SK-N-SH (cell line): ENCODE measurements at regions not wholly inside any gene's neighbourhood (a gene's known extent, or its start where the extent isn't known, plus 50 kb on each side); places are given as distances from the start of the nearest gene placed in this dataset.

ENCODE experiments used
- CTCF ChIA-PET: fragments of 300-600, 350-600 bp; formaldehyde crosslinking; extraction: SDS; loops from one replicate; lab custom pipeline; 2021; lab: Yijun Ruan, JAX
- POLR2A ChIA-PET: fragments of 350-600 bp; sonication (Branson Sonifier 250); formaldehyde crosslinking; extraction: SDS; loops from one replicate; lab custom pipeline; 2020; ENCODE audit warnings: antibody characterized with exemption, inconsistent platforms; lab: Yijun Ruan, JAX
- DNase-seq: peaks from one replicate; pipeline ENCODE4 v3.0.0; 2012
- H2AFZ ChIP-seq: fragments of 200-600 bp; sonication (generic); 2 replicates; pipeline ENCODE4 v1.8.1; 2016; ENCODE audit warnings: antibody characterized with exemption, mild to moderate bottlenecking, low read depth
- H3F3A ChIP-seq: fragments of 200-600 bp; sonication (generic); replicated peaks from 2 replicates; pipeline ENCODE3; 2016; ENCODE audit warnings: antibody characterized with exemption, mild to moderate bottlenecking; ENCODE audit not compliant: insufficient read depth
- H3K27ac ChIP-seq, 2 experiments: fragments of 200-500 bp in 1 of 2; fragments of 200-600 bp in 1 of 2; sonication (Bioruptor generic) in 1 of 2; sonication (generic), shearing (Covaris generic) in 1 of 2; 2 replicates each; pipeline versions ENCODE4 v1.5.1 to v1.6.1; 2014 to 2016; ENCODE audit warnings: low read depth in 2 of 2, inconsistent platforms in 1 of 2, low read length in 1 of 2, mild to moderate bottlenecking in 1 of 2, mixed read lengths in 1 of 2
- H3K27me3 ChIP-seq: fragments of 200-600 bp; sonication (generic), shearing (Covaris generic); 2 replicates; pipeline ENCODE4 v1.6.1; 2016; ENCODE audit warnings: mixed run types; ENCODE audit not compliant: insufficient read depth
- H3K36me3 ChIP-seq, 2 experiments: fragments of 200-500 bp in 1 of 2; fragments of 200-600 bp in 1 of 2; sonication (Bioruptor generic) in 1 of 2; sonication (generic) in 1 of 2; replicated peaks in 1 of 2; 2 replicates each; pipeline versions ENCODE3 to v1.5.1; 2014 to 2016; ENCODE audit warnings: low read length in 1 of 2, mild to moderate bottlenecking in 1 of 2; ENCODE audit not compliant: insufficient read depth in 2 of 2, control insufficient read depth in 1 of 2
- H3K4me1 ChIP-seq, 2 experiments: fragments of 200-500 bp in 1 of 2; fragments of 200-600 bp in 1 of 2; sonication (Bioruptor generic) in 1 of 2; sonication (generic), shearing (Covaris generic) in 1 of 2; 2 replicates each; pipeline versions ENCODE4 v1.5.1 to v1.6.1; 2014 to 2016; ENCODE audit warnings: low read depth in 1 of 2, low read length in 1 of 2, mixed run types in 1 of 2; ENCODE audit not compliant: insufficient read depth in 2 of 2, control insufficient read depth in 1 of 2
- H3K4me2 ChIP-seq: fragments of 200-600 bp; sonication (generic), shearing (Covaris generic); 2 replicates; pipeline ENCODE4 v1.6.1; 2017; ENCODE audit warnings: mixed run types
- H3K4me3 ChIP-seq, 2 experiments: fragments of 200-500 bp in 1 of 2; fragments of 200-600 bp in 1 of 2; sonication (Bioruptor generic) in 1 of 2; sonication (generic), shearing (Covaris generic) in 1 of 2; 2 replicates each; pipeline versions ENCODE4 v1.5.1 to v1.8.1; 2014 to 2016; ENCODE audit warnings: low read depth in 2 of 2, inconsistent platforms in 1 of 2, low read length in 1 of 2, mild to moderate bottlenecking in 1 of 2, mixed read lengths in 1 of 2, moderate library complexity in 1 of 2
- H3K79me2 ChIP-seq: fragments of 200-600 bp; sonication (generic); 2 replicates; pipeline ENCODE4 v1.8.1; 2017; ENCODE audit warnings: mild to moderate bottlenecking; ENCODE audit not compliant: insufficient read depth
- H3K9ac ChIP-seq: fragments of 200-600 bp; sonication (generic); 2 replicates; pipeline ENCODE4 v1.6.1; 2017; ENCODE audit warnings: mixed run types
- H3K9me2 ChIP-seq: fragments of 200-600 bp; sonication (generic); 2 replicates; pipeline ENCODE4 v1.6.1; 2017; ENCODE audit warnings: mixed run types
- H3K9me3 ChIP-seq: fragments of 200-600 bp; sonication (generic); 2 replicates; pipeline ENCODE4 v1.6.1; 2017; ENCODE audit warnings: mixed run types, mild to moderate bottlenecking, moderate library complexity
- H4K20me1 ChIP-seq: fragments of 200-600 bp; sonication (generic); 2 replicates; pipeline ENCODE4 v1.6.1; 2017; ENCODE audit warnings: mild to moderate bottlenecking, mixed run types; ENCODE audit not compliant: insufficient read depth
- ELF1 ChIP-seq: IDR thresholded peaks from 2 replicates; pipeline ENCODE4 v1.4.0; 2012
- EP300 ChIP-seq, 2 experiments: IDR thresholded peaks; 2 replicates each; pipeline versions ENCODE4 v1.4.0 to v1.6.1; 2012; ENCODE audit warnings: borderline replicate concordance in 1 of 2, low read depth in 1 of 2, low read length in 1 of 2
- FOSL2 ChIP-seq: IDR thresholded peaks from 2 replicates; pipeline ENCODE4 v1.4.0; 2012; ENCODE audit warnings: low read depth, mild to moderate bottlenecking, moderate library complexity, borderline replicate concordance
- IRF3 ChIP-seq: fragments of 150-350 bp; IDR thresholded peaks from 2 replicates; pipeline ENCODE4 v1.6.1; 2016; ENCODE audit warnings: mild to moderate bottlenecking, low read depth, low read length
- JUND ChIP-seq: IDR thresholded peaks from 2 replicates; pipeline ENCODE4 v1.4.0; 2012
- NFIC ChIP-seq: IDR thresholded peaks from 2 replicates; pipeline ENCODE4 v1.4.0; 2012; ENCODE audit warnings: borderline replicate concordance
- NRF1 ChIP-seq: IDR thresholded peaks from 2 replicates; pipeline ENCODE4 v1.6.1; 2012; ENCODE audit warnings: low read depth, mild to moderate bottlenecking, low read length
- PBX3 ChIP-seq: IDR thresholded peaks from 2 replicates; pipeline ENCODE4; 2012
- POLR2AphosphoS5 ChIP-seq: IDR thresholded peaks from 2 replicates; pipeline ENCODE4 v1.6.1; 2012; ENCODE audit warnings: low read depth, low read length
- TCF12 ChIP-seq: IDR thresholded peaks from 2 replicates; pipeline ENCODE4 v1.4.0; 2012
- USF1 ChIP-seq: IDR thresholded peaks from 2 replicates; pipeline ENCODE4 v1.4.0; 2012; ENCODE audit warnings: low read depth, borderline replicate concordance
- USF2 ChIP-seq: fragments of 150-350 bp; IDR thresholded peaks from 2 replicates; pipeline ENCODE4 v1.6.1; 2017; ENCODE audit warnings: antibody characterized with exemption, low read length, low read depth, borderline replicate concordance
- WGBS: methylation state at CpG from one replicate; pipeline ENCODE4 v1.1.6; 2017; ENCODE audit warnings: low lambda C conversion rate; 5-methylcytosine and 5-hydroxymethylcytosine counted together

GRCh38 chr4:60682901-60683300, 517.2 kb upstream of the ADGRL3 start:
- TF ChIP-seq FOSL2: no peak
- TF ChIP-seq EP300 (IDR thresholded peaks at IDR 0.05; ENCODE audit: borderline replicate concordance in 1 of 2, low read depth in 1 of 2, low read length in 1 of 2): peak in 1 of 2 experiments; percentile 9; a peak in 1 of 4 replicates
- DNase-seq: no peak
- peak overlapping the region; percentile 72 for H3K9ac ChIP-seq
- peaks cover 29% of the 10 kb centered on the region for H3F3A ChIP-seq
- peak overlapping the region; percentile 7; the same call in 1 of the 2 replicates for H2AFZ ChIP-seq
- no peaks in the 10 kb centered on the region for H3K9me2 ChIP-seq
- peak overlapping the region in 1 of 2 experiments; percentile 57; a peak in 2 of 4 replicates for H3K4me3 ChIP-seq
- ChIA-PET CTCF (no interaction called here), POLR2A (no interaction called here)
- peaks cover 0 to 15% of the 10 kb centered on the region in 2 experiments; a peak in 2 of 4 replicates for H3K4me1 ChIP-seq
- peak overlapping the region; percentile 16 to 98; a peak in 3 of 4 replicates for H3K27ac ChIP-seq
- no peaks in the 10 kb centered on the region for H3K27me3 ChIP-seq
- no peaks in the 10 kb centered on the region for H4K20me1 ChIP-seq
- 17% methylated on average over 1 of the region's 1 CpG for WGBS
- no peaks in the 10 kb centered on the region for H3K9me3 ChIP-seq
- no peaks in the 10 kb centered on the region for H3K36me3 ChIP-seq
- H3K79me2 ChIP-seq: no peaks in the 10 kb centered on the region
- peak overlapping the region; percentile 60 for H3K4me2 ChIP-seq

GRCh38 chr4:60683357-60683756, 516.8 kb upstream of the ADGRL3 start:
- Histone ChIP-seq H3K4me3 (peak overlapping the region in 1 of 2 experiments; percentile 57; a peak in 3 of 4 replicates), H4K20me1 (no peaks in the 10 kb centered on the region), H3K9me3 (no peaks in the 10 kb centered on the region), H3K79me2 (no peaks in the 10 kb centered on the region), H3K27me3 (no peaks in the 10 kb centered on the region), H3K36me3 (no peaks in the 10 kb centered on the region), H2AFZ (peak overlapping the region; percentile 7; the same call in 1 of the 2 replicates), H3K4me2 (peak overlapping the region; percentile 60), H3K9me2 (no peaks in the 10 kb centered on the region), H3F3A (peaks cover 29% of the 10 kb centered on the region), H3K4me1 (peaks cover 0 to 16% of the 10 kb centered on the region in 2 experiments; a peak in 2 of 4 replicates), H3K9ac (peak overlapping the region; percentile 72), H3K27ac (peak overlapping the region; percentile 22 to 98; a peak in 3 of 4 replicates)
- no peak for DNase-seq
- 38% methylated on average over 1 of the region's 1 CpG for WGBS
- POLR2A ChIA-PET: no interaction called here
- TF ChIP-seq USF1 (peak; percentile 52; the same call in 1 of the 2 replicates), JUND (peak; percentile 6; the same call in 1 of the 2 replicates), PBX3 (no peak), FOSL2 (peak; percentile 48; the same call in 1 of the 2 replicates)
- CTCF ChIA-PET: no interaction called here

- H3K9ac ChIP-seq: peak overlapping the region; percentile 72
- no peak for DNase-seq
- H3K9me2 ChIP-seq: no peaks in the 10 kb centered on the region
- no peaks in the 10 kb centered on the region for H3K36me3 ChIP-seq
- peaks cover 0 to 16% of the 10 kb centered on the region in 2 experiments; a peak in 2 of 4 replicates for H3K4me1 ChIP-seq
- H3K9me3 ChIP-seq: no peaks in the 10 kb centered on the region
- peak overlapping the region; percentile 60 for H3K4me2 ChIP-seq
- H3K27me3 ChIP-seq: no peaks in the 10 kb centered on the region
- H3K4me3 ChIP-seq: peak overlapping the region in 1 of 2 experiments; percentile 57; a peak in 2 of 4 replicates
- WGBS: 6% methylated on average over 2 of the region's 2 CpGs
- peak overlapping the region; percentile 69; the same call in 1 of the 2 replicates for H2AFZ ChIP-seq
- no peaks in the 10 kb centered on the region for H4K20me1 ChIP-seq
- ChIA-PET POLR2A (no interaction called here), CTCF (no interaction called here)
- H3K79me2 ChIP-seq: no peaks in the 10 kb centered on the region
- H3F3A ChIP-seq: peaks cover 29% of the 10 kb centered on the region
- TF ChIP-seq EP300 (IDR thresholded peaks at IDR 0.05; ENCODE audit: borderline replicate concordance in 1 of 2, low read depth in 1 of 2, low read length in 1 of 2) (peak in 1 of 2 experiments; percentile 55; a peak in 1 of 4 replicates), TCF12 (peak; percentile 36), JUND (peak; percentile 70), FOSL2 (peak; percentile 71), ELF1 (no peak), IRF3 (no peak), NFIC (peak; percentile 74), POLR2AphosphoS5 (no peak), NRF1 (no peak), PBX3 (no peak), USF2 (no peak)
- H3K27ac ChIP-seq: peak overlapping the region; percentile 22 to 98; a peak in 3 of 4 replicates
Observed at GRCh38 chr4:60683973-60684372, 516.2 kb upstream of the ADGRL3 start.
